Activated CD8-positive, alpha-beta memory T cell treated with anti-CD3 and anti-CD28 coated beads, Interleukin-2, amount 10 ng/mL, durations not matched to agents 7 days and 5 days (primary cell): ENCODE measurements at regions not wholly inside any gene's neighbourhood (a gene's known extent, or its start where the extent isn't known, plus 50 kb on each side); places are given as distances from the start of the nearest gene placed in this dataset.

ENCODE experiments used
- ATAC-seq: fragments of 150-1000 bp; cut with Tn5 transposase; one replicate; pipeline ENCODE4 v1.10.0; 2021; ENCODE audit warnings: moderate library complexity
- CTCF ChIA-PET: fragments of 350-600 bp; sonication (Branson Sonifier 250); formaldehyde crosslinking; loops from one replicate; lab custom pipeline; 2021; ENCODE audit warnings: antibody characterized with exemption; lab: Charles Lee
- DNase-seq: peaks from one replicate; pipeline ENCODE4 v3.0.0-alpha.2; 2020
- H3K27ac Mint-ChIP-seq: one replicate; pipeline ENCODE4 v1.8.0; 2021; ENCODE audit warnings: mild to moderate bottlenecking, mixed read lengths
- H3K27me3 Mint-ChIP-seq: one replicate; pipeline ENCODE4 v1.8.0; 2021; ENCODE audit warnings: mixed read lengths
- H3K36me3 Mint-ChIP-seq: one replicate; pipeline ENCODE4 v1.8.0; 2021; ENCODE audit warnings: mild to moderate bottlenecking, mixed read lengths
- H3K4me1 Mint-ChIP-seq: one replicate; pipeline ENCODE4 v1.8.0; 2021; ENCODE audit warnings: mixed read lengths
- H3K4me3 Mint-ChIP-seq: one replicate; pipeline ENCODE4 v1.8.0; 2021; ENCODE audit warnings: mild to moderate bottlenecking, moderate library complexity, mixed read lengths
- H3K9me3 Mint-ChIP-seq: one replicate; pipeline ENCODE4 v1.8.0; 2022; ENCODE audit warnings: low read depth, mixed read lengths

DNA sequence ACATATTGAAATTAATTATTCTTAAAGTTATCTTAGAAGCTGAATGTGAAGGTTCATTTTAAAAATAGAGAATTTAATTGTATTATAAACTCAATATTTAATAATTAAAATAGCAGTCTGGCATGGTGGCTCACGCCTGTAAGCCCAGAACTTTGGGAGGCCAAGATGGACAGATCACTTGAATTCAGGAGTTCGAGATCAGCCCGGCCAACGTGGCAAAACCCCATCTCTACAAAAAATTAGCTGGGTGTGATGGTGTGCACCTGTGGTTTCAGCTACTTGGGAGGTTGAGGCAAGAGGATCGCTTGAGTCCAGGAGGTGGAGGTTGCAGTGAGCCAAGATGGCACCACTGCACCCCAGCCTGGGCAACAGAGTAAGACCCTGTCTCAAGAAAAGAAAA, 659.9 kb upstream of the AGA start:
- no peak overlapping the region for H3K4me3 Mint-ChIP-seq
- no peak overlapping the region for H3K27ac Mint-ChIP-seq
- no peaks in the 10 kb centered on the region for H3K4me1 Mint-ChIP-seq
- ATAC-seq (no peak), DNase-seq (no peak)
- H3K36me3 Mint-ChIP-seq: no peaks in the 10 kb centered on the region
- CTCF ChIA-PET: no interaction called here
- no peaks in the 10 kb centered on the region for H3K9me3 Mint-ChIP-seq
- no peaks in the 10 kb centered on the region for H3K27me3 Mint-ChIP-seq

DNA sequence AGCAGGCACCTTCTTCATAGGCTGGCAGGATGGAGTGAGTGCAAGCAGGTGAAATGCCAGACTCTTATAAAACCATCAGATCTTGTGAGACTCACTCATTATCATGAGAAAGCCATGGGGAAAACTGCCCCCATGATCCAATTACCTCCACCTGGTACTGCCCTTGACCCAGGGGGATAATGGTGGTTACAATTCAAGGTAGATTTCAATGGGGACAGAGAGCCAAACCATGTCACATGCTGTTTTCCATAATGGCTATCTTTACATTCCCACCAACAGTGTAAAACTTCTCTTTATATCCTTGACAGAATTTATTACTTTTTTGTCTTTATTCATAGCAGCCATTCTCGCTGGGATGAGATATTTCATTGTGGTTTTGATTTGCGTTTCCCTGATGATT, 663.0 kb upstream of the AGA start:
- Mint-ChIP-seq H3K27me3 (no peaks in the 10 kb centered on the region), H3K27ac (no peak overlapping the region), H3K9me3 (no peaks in the 10 kb centered on the region), H3K4me3 (no peak overlapping the region), H3K4me1 (no peaks in the 10 kb centered on the region), H3K36me3 (no peaks in the 10 kb centered on the region)
- CTCF ChIA-PET: no interaction called here
- ATAC-seq: no peak
- no peak for DNase-seq

DNA sequence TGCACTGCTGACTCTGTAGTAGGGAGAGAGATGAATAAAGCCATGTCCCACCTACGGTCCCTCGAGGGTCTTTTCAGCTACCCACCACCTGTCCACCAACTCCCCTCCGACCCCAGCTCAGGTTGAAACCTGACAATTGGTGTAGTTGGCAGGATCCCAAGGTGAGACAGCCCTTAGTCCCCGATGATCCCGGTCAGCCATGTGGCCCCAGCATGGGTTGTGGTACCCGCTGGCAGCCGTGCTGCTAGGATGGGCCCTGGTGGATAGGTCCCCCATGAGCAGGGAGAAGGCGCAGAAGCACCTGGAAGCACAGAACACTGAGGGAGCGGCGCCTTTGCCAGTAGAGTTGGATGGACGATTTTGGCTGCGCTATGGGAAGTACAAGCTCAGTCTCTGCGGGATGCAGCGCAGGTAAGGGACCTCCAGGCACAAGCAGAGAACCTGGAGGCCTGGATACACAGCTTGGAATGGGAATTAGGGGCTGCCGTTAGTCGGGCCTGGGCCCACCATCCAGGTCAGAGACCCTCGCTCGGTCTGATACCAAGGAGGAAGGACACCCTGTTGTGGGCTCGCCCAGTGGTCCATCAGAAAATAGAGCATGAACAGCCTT, 694.6 kb upstream of the AGA start:
- ATAC-seq (no peak), DNase-seq (no peak)
- no peak overlapping the region for H3K4me3 Mint-ChIP-seq
- no peaks in the 10 kb centered on the region for H3K36me3 Mint-ChIP-seq
- no peaks in the 10 kb centered on the region for H3K27me3 Mint-ChIP-seq
- H3K4me1 Mint-ChIP-seq: no peaks in the 10 kb centered on the region
- CTCF ChIA-PET: no interaction called here
- no peak overlapping the region for H3K27ac Mint-ChIP-seq
- peaks cover 9% of the 10 kb centered on the region for H3K9me3 Mint-ChIP-seq

DNA sequence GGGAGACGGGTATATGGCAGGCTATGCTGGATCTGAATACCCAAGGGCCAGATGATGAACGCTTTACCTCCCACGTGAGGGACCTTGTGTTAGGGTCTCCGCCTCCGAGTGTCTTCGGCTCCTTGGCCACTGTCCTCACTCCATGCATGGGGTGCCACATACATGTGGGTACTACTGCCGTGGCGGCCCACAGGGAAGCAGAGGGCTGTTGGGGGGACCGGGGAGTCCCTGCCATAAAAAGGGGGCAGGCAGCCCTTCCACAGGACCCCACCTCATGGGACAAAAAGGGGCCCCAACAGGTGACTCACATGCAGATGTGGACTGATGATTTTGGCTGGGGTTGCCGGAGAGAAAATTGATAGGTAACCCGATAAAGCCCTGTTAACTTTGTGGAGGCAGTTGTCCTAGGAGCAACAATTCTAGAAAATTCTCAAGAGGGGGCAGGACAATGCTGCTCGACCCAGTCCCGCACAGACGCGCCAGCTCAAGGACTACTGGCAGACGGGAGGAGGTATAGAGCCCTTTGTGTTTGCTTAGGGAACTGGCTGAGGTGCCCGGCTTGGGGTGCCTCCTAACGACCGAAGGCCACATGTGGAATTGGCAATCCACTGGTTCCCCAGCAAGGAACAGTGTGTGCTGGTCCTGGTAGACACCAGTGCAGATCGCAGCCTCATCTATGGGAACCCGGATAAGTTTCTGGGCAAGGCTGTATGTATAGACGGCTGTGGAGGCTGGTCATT, 695.7 kb upstream of the AGA start:
- no peaks in the 10 kb centered on the region for H3K27me3 Mint-ChIP-seq
- no peaks in the 10 kb centered on the region for H3K36me3 Mint-ChIP-seq
- no peak for ATAC-seq

DNA sequence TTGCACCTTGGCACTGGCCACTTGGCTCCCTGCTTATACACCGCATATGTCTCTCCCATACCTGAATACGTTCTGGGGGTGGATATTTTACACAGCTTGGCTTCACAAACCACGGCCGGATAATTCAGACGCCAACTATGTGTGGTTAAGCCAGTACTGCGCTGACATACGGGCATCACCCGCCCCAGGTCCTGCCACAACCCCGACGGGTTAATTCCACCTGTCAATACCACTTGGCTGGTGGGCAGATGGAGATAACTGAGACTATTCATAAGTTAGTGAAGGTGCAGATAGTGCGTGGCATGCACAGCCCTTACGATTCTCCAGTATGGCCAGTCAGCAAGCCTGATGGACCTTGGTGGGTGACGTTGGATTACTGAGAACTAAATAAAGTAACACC, 696.3 kb upstream of the AGA start:
- H3K27me3 Mint-ChIP-seq: no peaks in the 10 kb centered on the region
- no peak for ATAC-seq
- no peak overlapping the region for H3K27ac Mint-ChIP-seq
- H3K36me3 Mint-ChIP-seq: no peaks in the 10 kb centered on the region
- DNase-seq: no peak
- peaks cover 14% of the 10 kb centered on the region for H3K9me3 Mint-ChIP-seq
- no peaks in the 10 kb centered on the region for H3K4me1 Mint-ChIP-seq
- CTCF ChIA-PET: no interaction called here
- H3K4me3 Mint-ChIP-seq: no peak overlapping the region

More for the DNA sequence above, 695.7 kb upstream of the AGA start:
- Mint-ChIP-seq H3K27ac (no peak overlapping the region), H3K4me1 (no peaks in the 10 kb centered on the region), H3K4me3 (no peak overlapping the region), H3K9me3 (peaks cover 12% of the 10 kb centered on the region)
- CTCF ChIA-PET: no interaction called here
- DNase-seq: no peak

DNA sequence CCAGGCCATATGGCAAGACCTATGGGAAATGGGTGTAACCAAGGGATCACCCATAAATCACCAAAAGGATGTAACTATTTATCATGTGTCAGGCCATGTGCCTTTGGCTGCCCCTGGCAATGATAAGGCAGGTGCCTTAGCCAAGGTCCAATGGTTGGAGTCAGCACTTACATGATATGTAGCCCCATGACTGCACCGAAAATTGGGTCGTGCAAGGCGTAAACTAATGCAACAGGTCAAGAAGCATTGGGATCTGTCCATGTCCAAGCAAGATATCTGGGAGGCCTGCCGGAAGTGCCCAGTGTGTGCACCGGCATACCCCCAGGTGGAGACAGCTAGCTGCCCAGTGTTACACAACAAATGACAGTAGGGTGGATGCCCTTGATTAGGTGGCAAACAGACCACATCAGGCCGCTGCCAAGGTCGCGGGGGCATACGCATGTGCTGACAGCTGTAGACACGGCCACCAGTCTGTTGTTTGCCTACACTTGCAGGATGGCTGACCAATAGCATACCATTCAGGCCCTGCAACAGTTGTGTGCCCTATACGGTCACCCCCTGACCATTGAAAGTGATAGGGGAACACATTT, 698.2 kb upstream of the AGA start:
- ATAC-seq (no peak), DNase-seq (no peak)
- Mint-ChIP-seq H3K4me1 (no peaks in the 10 kb centered on the region), H3K27me3 (no peaks in the 10 kb centered on the region), H3K36me3 (no peaks in the 10 kb centered on the region), H3K27ac (no peak overlapping the region), H3K9me3 (peaks cover 9% of the 10 kb centered on the region), H3K4me3 (no peak overlapping the region)
- CTCF ChIA-PET: no interaction called here

DNA sequence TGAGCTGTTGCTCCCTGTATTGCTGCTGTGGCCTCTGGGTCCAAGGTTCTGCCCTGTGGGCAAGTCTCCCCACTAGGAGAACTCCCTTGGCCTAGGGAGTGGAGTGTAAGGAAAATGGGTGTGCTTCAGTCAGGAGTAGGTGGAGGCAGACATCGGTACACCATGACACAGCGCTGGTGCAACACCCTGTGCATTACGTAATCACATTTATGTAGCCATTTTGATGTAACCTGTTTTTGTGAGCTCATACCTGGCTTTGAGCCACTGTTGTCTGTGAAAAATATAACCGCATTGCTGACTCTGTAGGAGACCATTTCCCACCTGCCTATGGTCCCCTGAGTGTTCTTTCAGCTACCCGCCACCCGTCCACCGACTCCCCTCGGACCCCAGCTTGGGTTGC, 700.5 kb upstream of the AGA start:
- ATAC-seq (no peak), DNase-seq (no peak)
- Mint-ChIP-seq H3K9me3 (peaks cover 9% of the 10 kb centered on the region), H3K4me1 (no peaks in the 10 kb centered on the region), H3K36me3 (no peaks in the 10 kb centered on the region), H3K4me3 (no peak overlapping the region), H3K27ac (no peak overlapping the region), H3K27me3 (no peaks in the 10 kb centered on the region)
- CTCF ChIA-PET: no interaction called here

DNA sequence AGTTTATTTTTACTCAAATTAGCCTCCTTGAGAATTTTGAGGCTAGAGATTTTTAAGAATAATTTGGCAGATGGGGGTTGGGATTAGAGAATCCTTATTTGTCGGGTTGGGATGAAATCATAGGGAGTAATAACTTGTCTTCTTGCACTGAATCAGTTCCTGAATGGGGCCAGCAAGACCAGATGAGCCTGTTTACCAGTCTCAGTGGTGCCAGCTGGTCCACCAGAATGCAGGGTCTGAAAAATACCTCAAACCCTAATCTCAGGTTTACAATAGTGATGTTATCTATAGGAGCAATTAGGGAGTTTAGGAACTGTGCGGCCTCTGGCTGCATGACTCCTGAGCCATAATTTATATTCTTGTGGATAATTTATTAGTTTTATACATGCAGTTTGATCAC, 705.9 kb upstream of the AGA start:
- DNase-seq (no peak), ATAC-seq (no peak)
- Mint-ChIP-seq H3K4me3 (no peak overlapping the region), H3K36me3 (no peaks in the 10 kb centered on the region), H3K27me3 (no peaks in the 10 kb centered on the region), H3K4me1 (no peaks in the 10 kb centered on the region), H3K27ac (no peak overlapping the region), H3K9me3 (peaks cover 3% of the 10 kb centered on the region)
- CTCF ChIA-PET: no interaction called here

DNA sequence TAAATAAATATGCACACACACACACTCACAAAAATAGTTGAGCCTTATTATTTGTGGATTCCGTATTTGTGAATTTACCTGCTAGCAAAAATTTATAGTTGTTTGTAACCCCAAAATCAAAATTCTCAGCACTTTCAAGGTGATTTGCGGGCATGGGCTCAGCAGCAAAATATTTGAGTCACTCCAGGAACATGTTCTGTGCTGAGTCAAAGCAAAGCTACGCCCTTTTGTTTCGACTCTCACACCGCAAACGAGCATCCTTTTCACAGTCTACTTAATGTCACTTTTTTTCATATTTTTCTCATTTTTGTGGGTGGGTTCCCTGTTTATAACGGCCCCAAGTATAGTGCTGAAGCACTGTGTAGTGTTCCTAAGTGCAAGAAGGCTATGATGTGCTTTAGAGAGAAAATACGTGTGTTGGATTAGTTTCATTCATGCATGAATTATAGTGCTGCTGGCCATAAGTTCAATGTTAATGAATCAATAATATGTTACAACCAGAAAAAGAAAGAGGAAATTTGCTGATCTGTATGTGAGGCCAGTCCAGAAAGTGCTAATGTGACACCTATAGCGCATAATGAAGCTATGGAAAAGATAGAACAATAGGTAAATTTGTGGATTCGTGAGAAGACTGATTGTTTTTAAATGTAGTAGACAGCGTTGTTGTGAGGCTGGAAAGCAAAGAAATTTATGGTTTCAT, 723.2 kb upstream of the AGA start:
- Mint-ChIP-seq H3K27ac (no peak overlapping the region), H3K9me3 (peaks cover 4% of the 10 kb centered on the region), H3K36me3 (no peaks in the 10 kb centered on the region), H3K4me3 (no peak overlapping the region), H3K4me1 (no peaks in the 10 kb centered on the region), H3K27me3 (no peaks in the 10 kb centered on the region)
- ATAC-seq (no peak), DNase-seq (no peak)
- CTCF ChIA-PET: no interaction called here

DNA sequence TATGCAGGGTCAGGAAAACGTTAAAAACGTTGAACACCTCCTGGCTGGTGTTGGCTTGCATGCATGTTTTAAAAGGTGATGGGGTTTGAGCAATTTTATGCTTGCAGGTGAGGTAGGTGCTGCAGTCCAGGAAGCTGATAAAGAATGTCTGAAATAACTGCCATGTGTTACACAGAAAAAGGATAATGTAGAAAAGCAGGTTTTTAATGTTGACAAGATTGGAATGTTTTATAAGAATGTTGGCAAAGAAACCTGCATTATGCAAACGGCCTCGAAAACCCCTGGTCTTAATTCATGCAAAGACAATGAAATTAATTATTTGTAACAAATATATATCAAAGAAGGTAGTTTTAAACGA, 723.7 kb upstream of the AGA start:
- CTCF ChIA-PET: no interaction called here
- H3K27me3 Mint-ChIP-seq: no peaks in the 10 kb centered on the region
- no peak overlapping the region for H3K4me3 Mint-ChIP-seq
- no peak overlapping the region for H3K27ac Mint-ChIP-seq
- H3K36me3 Mint-ChIP-seq: no peaks in the 10 kb centered on the region
- H3K9me3 Mint-ChIP-seq: peaks cover 4% of the 10 kb centered on the region
- ATAC-seq (no peak), DNase-seq (no peak)
- no peaks in the 10 kb centered on the region for H3K4me1 Mint-ChIP-seq

DNA sequence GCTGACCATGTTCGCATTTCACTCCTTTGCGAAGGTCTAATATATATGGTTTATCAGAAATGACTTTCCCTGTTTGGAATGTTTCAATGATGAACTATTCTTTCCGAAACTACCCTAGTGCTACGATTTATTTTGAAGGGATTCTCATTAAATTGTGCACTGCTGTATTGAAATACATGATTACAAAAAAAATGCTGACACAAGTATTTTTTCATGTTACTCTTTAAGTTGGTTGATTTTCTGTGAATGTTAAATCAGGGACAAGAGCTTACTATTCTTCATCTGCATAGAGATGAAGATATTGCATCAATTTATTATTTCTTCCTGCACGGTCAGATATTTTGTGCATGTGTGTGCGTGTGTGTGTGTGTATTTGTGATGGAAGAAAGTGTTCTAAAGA, 731.5 kb upstream of the AGA start:
- CTCF ChIA-PET: no interaction called here
- no peak overlapping the region for H3K4me3 Mint-ChIP-seq
- no peaks in the 10 kb centered on the region for H3K9me3 Mint-ChIP-seq
- H3K27me3 Mint-ChIP-seq: no peaks in the 10 kb centered on the region
- H3K4me1 Mint-ChIP-seq: no peaks in the 10 kb centered on the region
- no peaks in the 10 kb centered on the region for H3K36me3 Mint-ChIP-seq
- no peak overlapping the region for H3K27ac Mint-ChIP-seq
- DNase-seq (no peak), ATAC-seq (no peak)

DNA sequence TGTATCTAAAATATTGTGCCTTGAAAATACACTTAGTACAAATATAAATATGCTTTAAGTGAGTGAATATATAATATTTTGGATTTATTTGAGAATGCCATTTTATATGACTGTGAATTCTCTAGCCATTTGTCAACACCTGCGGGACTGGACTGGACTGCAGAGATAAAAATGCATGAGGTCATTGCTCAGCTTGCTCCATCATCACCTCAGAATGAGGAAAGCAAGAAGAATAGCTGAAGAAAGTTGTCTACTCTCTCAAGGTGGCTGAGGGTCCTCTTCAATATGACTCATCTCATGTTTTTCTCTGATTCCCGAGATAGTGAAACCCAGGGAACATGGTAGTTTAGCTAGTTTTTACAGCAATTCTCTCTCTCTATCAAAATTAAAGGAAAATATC, 732.5 kb upstream of the AGA start:
- H3K4me1 Mint-ChIP-seq: no peaks in the 10 kb centered on the region
- no peak for ATAC-seq
- no peaks in the 10 kb centered on the region for H3K27me3 Mint-ChIP-seq
- H3K36me3 Mint-ChIP-seq: no peaks in the 10 kb centered on the region
- CTCF ChIA-PET: no interaction called here
- no peak overlapping the region for H3K4me3 Mint-ChIP-seq
- no peak overlapping the region for H3K27ac Mint-ChIP-seq
- DNase-seq: no peak
- no peaks in the 10 kb centered on the region for H3K9me3 Mint-ChIP-seq

DNA sequence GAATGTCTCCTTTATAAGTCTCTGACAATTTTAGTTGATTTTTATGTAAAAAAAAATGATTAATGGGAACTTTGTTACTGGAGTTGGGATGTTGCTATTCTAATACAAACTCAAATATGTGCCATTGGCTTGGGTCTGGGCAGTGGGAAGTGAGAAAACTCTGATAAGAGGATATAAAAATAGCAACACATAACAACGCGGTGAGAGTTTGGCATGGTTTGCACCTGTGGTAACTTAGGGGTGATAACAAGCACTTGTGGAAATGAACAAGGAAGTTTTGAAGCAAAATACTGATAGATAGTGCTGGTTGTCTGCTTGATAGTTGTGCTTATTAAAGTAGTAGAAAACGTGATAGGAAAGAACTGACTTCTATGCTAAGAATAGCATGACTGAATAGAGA, 743.3 kb upstream of the AGA start:
- Mint-ChIP-seq H3K9me3 (peaks cover 2% of the 10 kb centered on the region), H3K4me3 (no peak overlapping the region), H3K27ac (no peak overlapping the region), H3K4me1 (no peaks in the 10 kb centered on the region), H3K27me3 (no peaks in the 10 kb centered on the region), H3K36me3 (no peaks in the 10 kb centered on the region)
- DNase-seq: no peak
- no peak for ATAC-seq
- CTCF ChIA-PET: no interaction called here

DNA sequence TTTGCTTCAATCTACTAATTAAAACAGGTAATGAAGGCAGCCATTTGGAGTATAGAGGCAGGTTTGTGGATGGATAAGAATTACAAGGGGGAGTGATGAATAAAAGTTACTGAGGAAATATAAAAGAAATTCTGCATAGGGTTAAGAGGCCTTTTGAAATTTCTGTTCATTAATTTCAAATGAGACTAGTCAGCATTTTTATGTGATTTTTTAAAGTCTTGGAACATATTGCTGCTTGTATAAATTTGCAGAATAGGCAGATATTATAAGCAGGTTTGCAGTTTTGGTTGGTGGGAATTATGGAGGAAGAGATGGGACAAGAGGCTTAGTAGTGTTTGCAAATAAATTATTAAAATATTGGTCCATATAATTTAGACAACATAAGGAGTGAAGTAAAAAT, 750.4 kb upstream of the AGA start:
- no peak overlapping the region for H3K27ac Mint-ChIP-seq
- H3K36me3 Mint-ChIP-seq: no peaks in the 10 kb centered on the region
- DNase-seq (no peak), ATAC-seq (no peak)
- H3K4me3 Mint-ChIP-seq: no peak overlapping the region
- peaks cover 9% of the 10 kb centered on the region for H3K9me3 Mint-ChIP-seq
- no peaks in the 10 kb centered on the region for H3K4me1 Mint-ChIP-seq
- CTCF ChIA-PET: no interaction called here
- H3K27me3 Mint-ChIP-seq: no peaks in the 10 kb centered on the region
